Adrenal gland (tissue), 5 donors: ENCODE measurements at regions not wholly inside any gene's neighbourhood (a gene's known extent, or its start where the extent isn't known, plus 50 kb on each side); places are given as distances from the start of the nearest gene placed in this dataset.

Source experiments
- POLR2A ChIP-seq, 2 donors: fragments of 450-650 bp; IDR thresholded peaks; one replicate each; pipeline ENCODE4 v1.6.1; 2017; ENCODE audit warnings: antibody characterized with exemption in 2 of 2, mild to moderate bottlenecking in 2 of 2, moderate library complexity in 1 of 2
- TF ChIP-seq, protein P1 (sequence below), 6 experiments: fragments of 450-650 bp in 4 of 6; fragments of 200-600 bp in 2 of 6; sonication (generic) in 1 of 6; IDR thresholded peaks; 1 replicate in 5 of 6; 2 replicates in 1 of 6; pipeline versions ENCODE4 v1.5.1 to v1.8.0; 2016 to 2021; ENCODE audit warnings: antibody characterized with exemption in 6 of 6, mild to moderate bottlenecking in 2 of 6, moderate library complexity in 1 of 6
- donor health status: DM: no; HTN: no; CAD: no.

DNA sequence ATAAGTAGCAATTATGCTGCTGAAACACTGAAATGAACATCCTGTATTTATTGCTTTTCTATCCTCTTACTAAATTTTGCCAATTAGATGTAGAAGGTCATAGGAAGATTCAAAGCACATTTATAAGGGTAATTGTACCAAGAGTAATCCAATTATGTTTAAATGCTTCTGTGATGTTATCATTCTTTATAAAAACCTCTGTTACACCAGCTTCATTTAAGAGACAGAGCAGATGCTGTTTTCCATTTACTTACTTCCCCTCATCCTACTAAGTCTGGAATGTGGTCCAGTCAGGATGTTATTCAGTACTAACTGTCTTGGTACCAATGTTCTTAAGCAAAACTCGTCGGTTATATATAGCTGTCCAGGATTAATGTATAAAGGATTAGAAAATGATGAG lies 539.6 kb downstream of the PDHA2 start:
- TF ChIP-seq, protein P1, sequence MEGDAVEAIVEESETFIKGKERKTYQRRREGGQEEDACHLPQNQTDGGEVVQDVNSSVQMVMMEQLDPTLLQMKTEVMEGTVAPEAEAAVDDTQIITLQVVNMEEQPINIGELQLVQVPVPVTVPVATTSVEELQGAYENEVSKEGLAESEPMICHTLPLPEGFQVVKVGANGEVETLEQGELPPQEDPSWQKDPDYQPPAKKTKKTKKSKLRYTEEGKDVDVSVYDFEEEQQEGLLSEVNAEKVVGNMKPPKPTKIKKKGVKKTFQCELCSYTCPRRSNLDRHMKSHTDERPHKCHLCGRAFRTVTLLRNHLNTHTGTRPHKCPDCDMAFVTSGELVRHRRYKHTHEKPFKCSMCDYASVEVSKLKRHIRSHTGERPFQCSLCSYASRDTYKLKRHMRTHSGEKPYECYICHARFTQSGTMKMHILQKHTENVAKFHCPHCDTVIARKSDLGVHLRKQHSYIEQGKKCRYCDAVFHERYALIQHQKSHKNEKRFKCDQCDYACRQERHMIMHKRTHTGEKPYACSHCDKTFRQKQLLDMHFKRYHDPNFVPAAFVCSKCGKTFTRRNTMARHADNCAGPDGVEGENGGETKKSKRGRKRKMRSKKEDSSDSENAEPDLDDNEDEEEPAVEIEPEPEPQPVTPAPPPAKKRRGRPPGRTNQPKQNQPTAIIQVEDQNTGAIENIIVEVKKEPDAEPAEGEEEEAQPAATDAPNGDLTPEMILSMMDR (IDR thresholded peaks at IDR 0.05), result no peak
- TF ChIP-seq POLR2A (IDR thresholded peaks at IDR 0.05), result no peak
